ENCODE measurements at regions not wholly inside any gene's neighbourhood (a gene's known extent, or its start where the extent isn't known, plus 50 kb on each side); places are given as distances from the start of the nearest gene placed in this dataset.

DNA sequence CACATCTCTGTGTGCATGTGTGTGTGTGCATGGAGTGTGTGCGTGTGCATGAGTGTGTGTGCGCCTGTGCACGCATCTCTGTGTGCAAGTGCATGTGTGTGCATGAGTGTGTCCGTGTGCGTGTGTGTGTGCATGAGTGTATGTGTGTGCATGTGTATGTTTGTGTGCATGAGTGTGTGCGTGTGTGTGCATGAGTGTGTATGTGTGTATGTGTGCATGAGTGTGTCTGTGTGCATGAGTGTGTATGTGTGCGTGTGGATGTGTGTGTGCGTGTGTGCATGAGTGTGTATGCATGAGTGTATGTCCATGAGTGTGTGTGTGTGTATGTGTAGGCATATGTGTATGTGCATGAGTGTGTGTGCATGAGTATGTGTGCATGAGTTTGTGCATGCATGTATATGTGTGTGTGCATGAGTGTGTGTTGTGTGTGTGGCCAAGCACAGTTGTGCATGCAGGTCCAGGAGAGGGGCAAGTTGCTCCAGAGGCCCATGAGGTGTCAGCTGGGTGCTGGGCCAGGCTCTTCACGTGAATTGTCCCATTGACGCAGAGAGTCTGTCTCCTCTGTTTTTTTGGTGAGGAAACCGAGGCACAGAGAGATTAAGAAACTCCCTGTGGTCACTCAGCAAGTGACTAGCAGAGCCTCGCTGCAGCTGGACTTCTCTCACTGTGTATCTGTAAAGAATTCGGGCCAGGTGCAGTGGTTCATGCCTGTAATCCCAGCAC lies 75.5 kb downstream of the ASB1 start:
- no peak for DNase-seq (ENCODE audit: extremely low read depth, low read depth)
- no peak overlapping the region for H3K4me3 ChIP-seq (replicated peaks; ENCODE audit: low read depth, low read length)
- TF ChIP-seq, protein P1, sequence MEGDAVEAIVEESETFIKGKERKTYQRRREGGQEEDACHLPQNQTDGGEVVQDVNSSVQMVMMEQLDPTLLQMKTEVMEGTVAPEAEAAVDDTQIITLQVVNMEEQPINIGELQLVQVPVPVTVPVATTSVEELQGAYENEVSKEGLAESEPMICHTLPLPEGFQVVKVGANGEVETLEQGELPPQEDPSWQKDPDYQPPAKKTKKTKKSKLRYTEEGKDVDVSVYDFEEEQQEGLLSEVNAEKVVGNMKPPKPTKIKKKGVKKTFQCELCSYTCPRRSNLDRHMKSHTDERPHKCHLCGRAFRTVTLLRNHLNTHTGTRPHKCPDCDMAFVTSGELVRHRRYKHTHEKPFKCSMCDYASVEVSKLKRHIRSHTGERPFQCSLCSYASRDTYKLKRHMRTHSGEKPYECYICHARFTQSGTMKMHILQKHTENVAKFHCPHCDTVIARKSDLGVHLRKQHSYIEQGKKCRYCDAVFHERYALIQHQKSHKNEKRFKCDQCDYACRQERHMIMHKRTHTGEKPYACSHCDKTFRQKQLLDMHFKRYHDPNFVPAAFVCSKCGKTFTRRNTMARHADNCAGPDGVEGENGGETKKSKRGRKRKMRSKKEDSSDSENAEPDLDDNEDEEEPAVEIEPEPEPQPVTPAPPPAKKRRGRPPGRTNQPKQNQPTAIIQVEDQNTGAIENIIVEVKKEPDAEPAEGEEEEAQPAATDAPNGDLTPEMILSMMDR (IDR thresholded peaks at IDR 0.05; ENCODE audit: low read depth, low read length, missing control alignments) = no peak

DNA sequence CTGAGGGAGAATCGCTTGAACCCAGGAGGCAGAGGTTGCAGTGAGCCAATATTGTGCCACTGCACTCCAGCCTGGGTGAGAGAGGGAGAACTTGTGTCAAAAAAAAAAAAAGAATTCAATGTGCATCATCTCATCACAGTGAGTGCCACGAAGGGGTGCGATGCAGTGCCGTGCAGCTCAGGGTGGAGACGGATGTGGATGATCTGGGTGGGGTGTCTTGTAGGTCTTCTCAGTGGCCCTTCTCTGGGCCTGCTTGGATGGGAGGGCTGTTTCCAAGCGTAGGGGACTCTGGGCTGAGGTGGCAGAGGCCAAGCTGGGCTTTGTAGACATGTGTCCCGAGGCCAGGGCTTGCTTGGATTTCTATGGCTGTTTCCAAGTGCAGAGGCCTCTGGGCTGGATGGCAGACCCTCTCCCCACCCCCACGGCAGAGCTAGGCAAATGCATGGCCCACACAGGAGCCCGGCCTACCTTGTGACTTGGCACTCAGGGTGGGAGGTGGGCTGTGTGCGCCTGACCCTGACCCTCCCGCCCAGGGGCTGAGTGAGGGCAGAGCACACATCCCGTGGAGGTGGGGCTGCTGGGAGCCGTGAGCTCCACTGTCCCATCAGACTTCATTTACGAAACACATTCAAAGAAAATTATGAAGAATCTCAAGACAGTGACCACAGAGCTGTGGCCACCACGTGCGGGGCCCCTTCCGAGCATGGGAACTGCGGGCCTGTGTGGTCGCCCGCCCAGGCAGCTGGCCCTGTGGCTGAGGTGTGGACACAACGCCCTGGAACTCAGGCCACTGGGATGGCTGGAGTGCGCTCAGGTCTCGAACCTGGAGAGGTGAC lies 76.4 kb downstream of the ASB1 start:
- DNase-seq (ENCODE audit: extremely low read depth, low read depth) = no peak
- TF ChIP-seq, protein P1 (IDR thresholded peaks at IDR 0.05; ENCODE audit: low read depth, low read length, missing control alignments) = no peak
- no peak overlapping the region for H3K4me3 ChIP-seq (replicated peaks; ENCODE audit: low read depth, low read length)

DNA sequence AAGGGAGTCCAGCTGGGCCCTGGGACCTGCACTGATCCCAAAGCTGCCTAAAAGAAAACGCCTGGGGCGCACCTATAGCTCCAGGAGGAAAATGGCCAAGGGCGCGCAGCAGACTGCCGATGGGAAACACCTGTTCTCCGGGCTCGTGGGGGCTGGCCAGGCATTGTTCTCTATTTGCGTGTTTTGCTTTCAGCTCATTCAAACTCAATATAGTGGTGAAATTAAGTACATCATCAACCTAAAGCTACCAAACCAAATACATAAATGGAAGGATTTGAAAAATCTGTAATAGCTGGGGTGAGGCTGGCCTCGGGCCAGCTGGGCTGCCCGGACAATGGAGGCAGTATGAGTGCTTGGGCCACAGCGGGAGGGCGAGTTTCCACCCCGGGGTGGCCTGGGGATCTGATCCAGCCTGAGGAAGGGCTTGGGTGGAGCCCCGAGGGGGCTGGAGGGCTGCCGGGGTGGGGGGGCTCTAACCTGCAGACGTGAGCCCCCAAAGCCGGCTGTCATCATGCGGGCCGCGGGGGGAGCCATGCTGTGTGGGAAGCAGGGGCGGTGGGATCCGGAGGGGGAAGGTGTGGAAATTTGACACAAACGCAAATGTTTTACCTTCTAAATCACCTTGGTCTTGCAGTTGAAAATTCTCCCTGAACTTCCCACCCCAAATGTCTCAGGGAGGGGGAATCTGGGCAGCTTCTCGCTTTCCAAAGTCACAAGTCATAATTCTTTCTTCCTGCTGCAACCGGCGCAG lies 77.6 kb downstream of the ASB1 start:
- TF ChIP-seq, protein P1 (IDR thresholded peaks at IDR 0.05; ENCODE audit: low read depth, low read length, missing control alignments) = no peak
- no peak overlapping the region for H3K4me3 ChIP-seq (replicated peaks; ENCODE audit: low read depth, low read length)
- no peak for DNase-seq (ENCODE audit: extremely low read depth, low read depth)

DNA sequence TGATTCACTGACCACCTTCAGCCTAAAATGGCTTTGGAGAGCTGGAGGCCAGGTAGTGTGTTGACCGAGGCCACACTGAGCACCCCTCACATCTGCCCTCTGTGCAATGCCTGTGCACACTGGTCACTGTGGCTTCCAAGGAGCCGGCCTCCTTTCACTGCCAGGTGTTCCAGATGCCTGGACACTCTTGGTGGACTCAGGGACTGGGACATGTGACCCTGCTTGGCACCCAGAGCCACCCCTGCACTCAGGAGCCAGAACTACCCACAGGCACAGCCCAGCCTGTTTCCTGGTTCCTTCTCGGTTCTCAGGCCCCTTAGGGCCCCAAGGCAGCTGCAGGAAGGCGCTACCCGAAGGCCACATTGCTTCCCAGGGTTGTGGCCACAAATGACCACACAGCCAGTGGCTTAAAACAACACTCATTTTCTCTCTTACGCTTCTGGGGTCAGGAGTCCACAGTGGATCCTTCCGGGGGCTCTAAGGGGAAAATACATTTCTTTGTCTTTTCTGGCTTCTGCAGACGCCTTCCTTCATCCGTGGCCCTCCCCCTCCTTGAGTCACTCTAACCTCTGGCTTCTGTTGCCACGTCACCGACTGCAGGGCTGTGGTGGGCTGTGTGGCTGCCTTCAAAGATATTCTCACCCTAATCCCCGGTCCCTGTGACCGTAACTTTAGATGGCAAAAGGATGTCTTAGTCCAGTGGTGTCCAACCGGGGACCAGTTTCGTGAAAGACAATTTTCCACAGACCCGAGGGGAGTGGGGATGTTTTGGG lies 78.6 kb downstream of the ASB1 start:
- no peak for DNase-seq (ENCODE audit: extremely low read depth, low read depth)
- TF ChIP-seq, protein P1 (IDR thresholded peaks at IDR 0.05; ENCODE audit: low read depth, low read length, missing control alignments) = no peak
- H3K4me3 ChIP-seq (replicated peaks; ENCODE audit: low read depth, low read length) = no peak overlapping the region

DNA sequence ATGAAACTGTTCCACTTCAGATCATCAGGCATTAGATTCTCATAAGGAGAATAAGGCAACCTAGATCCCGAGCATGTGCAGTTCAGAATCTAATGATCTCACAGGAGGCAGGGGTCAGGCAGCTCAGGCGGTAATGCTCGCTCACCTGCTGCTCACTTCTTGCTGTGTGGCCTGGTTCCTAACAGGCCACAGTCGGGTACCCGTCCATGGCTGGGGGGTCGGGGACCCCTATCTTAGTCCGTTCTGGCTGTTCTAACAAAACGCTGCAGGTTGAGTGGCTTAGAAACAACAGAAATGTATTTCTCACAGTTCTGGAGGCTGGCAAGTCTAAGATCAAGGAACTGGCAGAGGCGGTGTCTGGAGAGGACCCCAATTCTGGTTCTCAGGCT lies 79.2 kb downstream of the ASB1 start:
- H3K4me3 ChIP-seq (replicated peaks; ENCODE audit: low read depth, low read length) = no peak overlapping the region
- TF ChIP-seq, protein P1 (IDR thresholded peaks at IDR 0.05; ENCODE audit: low read depth, low read length, missing control alignments) = no peak
- DNase-seq (ENCODE audit: extremely low read depth, low read depth) = no peak

Data from HFF-Myc (cell line).